ENCODE measurements at regions not wholly inside any gene's neighbourhood (a gene's known extent, or its start where the extent isn't known, plus 50 kb on each side); places are given as distances from the start of the nearest gene placed in this dataset.

DNA sequence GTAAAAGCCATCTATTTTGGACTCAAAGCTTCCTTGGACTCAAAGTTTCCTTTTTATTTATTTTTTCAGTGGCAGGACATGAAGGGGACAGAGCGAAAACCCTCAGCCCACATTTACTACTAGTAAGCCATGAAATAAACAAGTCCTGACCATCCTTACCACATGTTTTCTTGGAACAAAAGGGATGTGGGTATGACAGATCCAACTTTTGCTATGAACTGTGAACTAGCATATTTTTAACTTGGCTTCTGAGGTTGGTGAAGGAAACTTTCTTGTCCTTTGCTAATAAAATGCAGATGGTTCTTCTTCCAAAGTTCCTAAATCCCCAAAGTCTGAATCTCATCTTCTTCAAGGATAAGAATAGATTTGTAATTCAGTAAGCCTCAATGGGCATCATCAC lies 122.7 kb upstream of the TNC start:
- H3K4me3 ChIP-seq (ENCODE audit: low read depth in 1 of 2, low read length in 2 of 2): no peak overlapping the region
- H3K9me3 ChIP-seq (ENCODE audit: control insufficient read depth in 2 of 2, insufficient read depth in 1 of 2, low read depth in 1 of 2, low read length in 1 of 2): peaks cover 0 to 2% of the 10 kb centered on the region in 2 donors
- no peaks in the 10 kb centered on the region for H3K36me3 ChIP-seq (ENCODE audit: control insufficient read depth in 2 of 2, insufficient read depth in 2 of 2, low read length in 1 of 2)
- no peaks in the 10 kb centered on the region for H3K27me3 ChIP-seq (ENCODE audit: control insufficient read depth in 1 of 2, insufficient read depth in 2 of 2, low read length in 2 of 2)
- no peak overlapping the region for H3K27ac ChIP-seq (ENCODE audit: low read depth in 2 of 2, low read length in 1 of 2)
- 72 to 87% methylated on average over 1 of the region's 1 CpG for WGBS, 2 donors
- no peaks in the 10 kb centered on the region for H3K4me1 ChIP-seq (ENCODE audit: control insufficient read depth in 2 of 2, insufficient read depth in 2 of 2, low read length in 1 of 2)

GRCh38 chr9:115241641-115242040 lies 123.7 kb upstream of the TNC start:
- WGBS, 2 donors: 43 to 58% methylated on average over 2 of the region's 2 CpGs
- Histone ChIP-seq H3K4me3 (ENCODE audit: low read depth in 1 of 2, low read length in 2 of 2) (no peak overlapping the region), H3K9me3 (ENCODE audit: control insufficient read depth in 2 of 2, insufficient read depth in 1 of 2, low read depth in 1 of 2, low read length in 1 of 2) (peaks cover 0 to 2% of the 10 kb centered on the region in 2 donors), H3K27me3 (ENCODE audit: control insufficient read depth in 1 of 2, insufficient read depth in 2 of 2, low read length in 2 of 2) (no peaks in the 10 kb centered on the region), H3K27ac (ENCODE audit: low read depth in 2 of 2, low read length in 1 of 2) (no peak overlapping the region), H3K4me1 (ENCODE audit: control insufficient read depth in 2 of 2, insufficient read depth in 2 of 2, low read length in 1 of 2) (no peaks in the 10 kb centered on the region), H3K36me3 (ENCODE audit: control insufficient read depth in 2 of 2, insufficient read depth in 2 of 2, low read length in 1 of 2) (no peaks in the 10 kb centered on the region)

GRCh38 chr9:115249488-115249887 lies 131.5 kb upstream of the TNC start:
- H3K4me3 ChIP-seq (ENCODE audit: low read depth in 1 of 2, low read length in 2 of 2): no peak overlapping the region
- H3K4me1 ChIP-seq (ENCODE audit: control insufficient read depth in 2 of 2, insufficient read depth in 2 of 2, low read length in 1 of 2): no peaks in the 10 kb centered on the region
- WGBS, 2 donors: 64 to 70% methylated on average over 3 of the region's 3 CpGs
- no peaks in the 10 kb centered on the region for H3K36me3 ChIP-seq (ENCODE audit: control insufficient read depth in 2 of 2, insufficient read depth in 2 of 2, low read length in 1 of 2)
- H3K27ac ChIP-seq (ENCODE audit: low read depth in 2 of 2, low read length in 1 of 2): no peak overlapping the region
- H3K27me3 ChIP-seq (ENCODE audit: control insufficient read depth in 1 of 2, insufficient read depth in 2 of 2, low read length in 2 of 2): no peaks in the 10 kb centered on the region
- no peaks in the 10 kb centered on the region for H3K9me3 ChIP-seq (ENCODE audit: control insufficient read depth in 2 of 2, insufficient read depth in 1 of 2, low read depth in 1 of 2, low read length in 1 of 2)

- Histone ChIP-seq H3K36me3 (ENCODE audit: control insufficient read depth in 2 of 2, insufficient read depth in 2 of 2, low read length in 1 of 2) (no peaks in the 10 kb centered on the region), H3K4me1 (ENCODE audit: control insufficient read depth in 2 of 2, insufficient read depth in 2 of 2, low read length in 1 of 2) (no peaks in the 10 kb centered on the region), H3K9me3 (ENCODE audit: control insufficient read depth in 2 of 2, insufficient read depth in 1 of 2, low read depth in 1 of 2, low read length in 1 of 2) (no peaks in the 10 kb centered on the region), H3K27me3 (ENCODE audit: control insufficient read depth in 1 of 2, insufficient read depth in 2 of 2, low read length in 2 of 2) (no peaks in the 10 kb centered on the region), H3K4me3 (ENCODE audit: low read depth in 1 of 2, low read length in 2 of 2) (no peak overlapping the region), H3K27ac (ENCODE audit: low read depth in 2 of 2, low read length in 1 of 2) (no peak overlapping the region)
- whole genome bisulfite sequencing, 2 donors: 9 to 14% methylated on average over 1 of the region's 1 CpG
These were observed 132.7 kb upstream of the TNC start for GRCh38 chr9:115250621-115251032.

GRCh38 chr9:115254287-115255180 lies 136.6 kb upstream of the TNC start:
- Histone ChIP-seq H3K27ac (ENCODE audit: low read depth in 2 of 2, low read length in 1 of 2) (no peak overlapping the region), H3K4me1 (ENCODE audit: control insufficient read depth in 2 of 2, insufficient read depth in 2 of 2, low read length in 1 of 2) (no peaks in the 10 kb centered on the region), H3K27me3 (ENCODE audit: control insufficient read depth in 1 of 2, insufficient read depth in 2 of 2, low read length in 2 of 2) (no peaks in the 10 kb centered on the region), H3K9me3 (ENCODE audit: control insufficient read depth in 2 of 2, insufficient read depth in 1 of 2, low read depth in 1 of 2, low read length in 1 of 2) (no peaks in the 10 kb centered on the region), H3K36me3 (ENCODE audit: control insufficient read depth in 2 of 2, insufficient read depth in 2 of 2, low read length in 1 of 2) (no peaks in the 10 kb centered on the region), H3K4me3 (ENCODE audit: low read depth in 1 of 2, low read length in 2 of 2) (no peak overlapping the region)
- 63 to 73% methylated on average over 5 of the region's 5 CpGs for WGBS, 2 donors

DNA sequence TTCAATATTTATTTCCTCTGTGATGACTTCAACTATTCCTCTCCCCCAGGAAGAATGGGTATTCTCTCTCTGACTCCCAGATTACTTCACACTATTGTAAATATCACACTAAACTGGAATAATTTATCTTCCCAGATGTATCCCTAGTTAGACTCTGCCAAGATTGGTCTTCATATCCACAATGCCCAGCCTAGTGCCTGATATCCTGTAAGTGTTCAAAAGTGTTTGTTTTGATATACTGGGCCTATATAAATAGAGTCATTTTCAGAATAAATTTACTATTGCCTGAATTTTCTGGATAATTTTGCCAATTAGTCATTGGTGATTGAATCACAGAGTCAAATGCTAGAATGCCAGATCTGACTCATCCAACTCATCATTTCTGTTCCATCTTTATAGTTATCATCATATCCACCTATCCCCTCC lies 143.7 kb upstream of the TNC start:
- H3K4me3 ChIP-seq (ENCODE audit: low read depth in 1 of 2, low read length in 2 of 2): no peak overlapping the region
- no peak overlapping the region for H3K27ac ChIP-seq (ENCODE audit: low read depth in 2 of 2, low read length in 1 of 2)
- no peaks in the 10 kb centered on the region for H3K27me3 ChIP-seq (ENCODE audit: control insufficient read depth in 1 of 2, insufficient read depth in 2 of 2, low read length in 2 of 2)
- no peaks in the 10 kb centered on the region for H3K9me3 ChIP-seq (ENCODE audit: control insufficient read depth in 2 of 2, insufficient read depth in 1 of 2, low read depth in 1 of 2, low read length in 1 of 2)
- H3K36me3 ChIP-seq (ENCODE audit: control insufficient read depth in 2 of 2, insufficient read depth in 2 of 2, low read length in 1 of 2): no peaks in the 10 kb centered on the region
- no peaks in the 10 kb centered on the region for H3K4me1 ChIP-seq (ENCODE audit: control insufficient read depth in 2 of 2, insufficient read depth in 2 of 2, low read length in 1 of 2)

DNA sequence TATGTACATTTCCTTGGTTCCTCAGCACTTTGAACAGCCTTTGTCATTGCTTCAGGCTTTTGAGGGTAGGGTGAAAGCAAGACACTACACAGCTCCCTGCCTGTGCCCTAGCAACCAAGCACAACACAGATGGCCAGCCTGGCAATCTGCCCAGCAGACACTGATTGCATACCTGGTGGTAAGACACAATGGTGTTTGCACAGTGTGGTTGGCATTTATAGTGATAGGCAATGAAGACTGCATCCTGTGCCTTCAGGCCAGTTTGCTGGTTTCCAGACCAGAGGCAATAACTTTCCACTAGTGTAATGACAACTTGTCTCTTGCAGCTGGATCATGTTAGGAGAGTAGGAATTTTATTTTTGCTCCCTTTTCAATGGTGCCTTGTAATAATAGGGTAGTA lies 144.5 kb upstream of the TNC start:
- Histone ChIP-seq H3K4me3 (ENCODE audit: low read depth in 1 of 2, low read length in 2 of 2) (no peak overlapping the region), H3K27me3 (ENCODE audit: control insufficient read depth in 1 of 2, insufficient read depth in 2 of 2, low read length in 2 of 2) (no peaks in the 10 kb centered on the region), H3K36me3 (ENCODE audit: control insufficient read depth in 2 of 2, insufficient read depth in 2 of 2, low read length in 1 of 2) (no peaks in the 10 kb centered on the region), H3K4me1 (ENCODE audit: control insufficient read depth in 2 of 2, insufficient read depth in 2 of 2, low read length in 1 of 2) (no peaks in the 10 kb centered on the region), H3K27ac (ENCODE audit: low read depth in 2 of 2, low read length in 1 of 2) (no peak overlapping the region), H3K9me3 (ENCODE audit: control insufficient read depth in 2 of 2, insufficient read depth in 1 of 2, low read depth in 1 of 2, low read length in 1 of 2) (no peaks in the 10 kb centered on the region)

DNA sequence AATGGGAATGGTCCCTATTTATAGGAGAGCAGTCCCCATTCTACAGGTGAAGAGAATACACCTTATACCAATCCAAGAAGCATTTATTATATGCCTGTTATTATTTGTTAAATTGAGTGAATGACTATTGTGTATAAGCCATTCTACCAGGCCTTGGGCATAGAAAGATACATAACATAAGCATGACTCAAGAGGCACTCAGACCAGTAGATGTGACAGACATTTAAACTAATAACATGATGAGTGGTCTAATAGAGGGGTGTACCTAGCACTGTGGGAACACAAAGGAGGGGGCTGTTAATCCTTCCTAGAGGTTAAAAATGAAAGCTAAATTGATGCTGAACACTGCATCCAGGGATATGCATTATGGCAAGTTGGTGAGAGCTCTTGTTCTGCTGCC lies 145.0 kb upstream of the TNC start:
- Histone ChIP-seq H3K9me3 (ENCODE audit: control insufficient read depth in 2 of 2, insufficient read depth in 1 of 2, low read depth in 1 of 2, low read length in 1 of 2) (no peaks in the 10 kb centered on the region), H3K36me3 (ENCODE audit: control insufficient read depth in 2 of 2, insufficient read depth in 2 of 2, low read length in 1 of 2) (no peaks in the 10 kb centered on the region), H3K4me3 (ENCODE audit: low read depth in 1 of 2, low read length in 2 of 2) (no peak overlapping the region), H3K4me1 (ENCODE audit: control insufficient read depth in 2 of 2, insufficient read depth in 2 of 2, low read length in 1 of 2) (no peaks in the 10 kb centered on the region), H3K27ac (ENCODE audit: low read depth in 2 of 2, low read length in 1 of 2) (no peak overlapping the region), H3K27me3 (ENCODE audit: control insufficient read depth in 1 of 2, insufficient read depth in 2 of 2, low read length in 2 of 2) (no peaks in the 10 kb centered on the region)

- Histone ChIP-seq H3K27me3 (ENCODE audit: control insufficient read depth in 1 of 2, insufficient read depth in 2 of 2, low read length in 2 of 2) (no peaks in the 10 kb centered on the region), H3K27ac (ENCODE audit: low read depth in 2 of 2, low read length in 1 of 2) (no peak overlapping the region), H3K4me1 (ENCODE audit: control insufficient read depth in 2 of 2, insufficient read depth in 2 of 2, low read length in 1 of 2) (no peaks in the 10 kb centered on the region), H3K9me3 (ENCODE audit: control insufficient read depth in 2 of 2, insufficient read depth in 1 of 2, low read depth in 1 of 2, low read length in 1 of 2) (no peaks in the 10 kb centered on the region), H3K4me3 (ENCODE audit: low read depth in 1 of 2, low read length in 2 of 2) (no peak overlapping the region), H3K36me3 (ENCODE audit: control insufficient read depth in 2 of 2, insufficient read depth in 2 of 2, low read length in 1 of 2) (no peaks in the 10 kb centered on the region)
- 54 to 62% methylated on average over 2 of the region's 2 CpGs for WGBS, 2 donors
These were observed 145.6 kb upstream of the TNC start for GRCh38 chr9:115263371-115264075.

DNA sequence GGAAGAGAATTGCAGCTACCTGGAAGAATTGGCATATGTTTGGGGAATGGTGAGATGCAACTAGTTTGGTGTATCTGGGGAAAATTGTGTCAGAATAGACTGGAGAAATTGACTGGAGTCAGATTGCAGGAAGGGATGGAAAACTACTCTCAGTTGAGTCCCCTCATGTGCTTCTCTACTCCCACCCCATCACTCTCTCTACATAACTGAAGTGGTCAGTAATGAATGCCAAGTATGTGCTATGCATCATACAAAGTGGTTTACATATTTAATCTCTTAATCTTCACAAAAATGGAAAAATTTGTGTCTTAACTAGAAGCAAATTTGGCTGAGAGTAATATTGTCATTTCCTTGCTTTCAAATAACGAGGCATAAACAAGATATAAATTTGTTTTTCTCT lies 146.4 kb upstream of the TNC start:
- WGBS, 2 donors: 62 to 65% methylated on average over 1 of the region's 1 CpG
- no peak overlapping the region for H3K27ac ChIP-seq (ENCODE audit: low read depth in 2 of 2, low read length in 1 of 2)

More for the DNA sequence above, 146.4 kb upstream of the TNC start:
- Histone ChIP-seq H3K4me1 (ENCODE audit: control insufficient read depth in 2 of 2, insufficient read depth in 2 of 2, low read length in 1 of 2) (no peaks in the 10 kb centered on the region), H3K4me3 (ENCODE audit: low read depth in 1 of 2, low read length in 2 of 2) (no peak overlapping the region), H3K27me3 (ENCODE audit: control insufficient read depth in 1 of 2, insufficient read depth in 2 of 2, low read length in 2 of 2) (no peaks in the 10 kb centered on the region), H3K9me3 (ENCODE audit: control insufficient read depth in 2 of 2, insufficient read depth in 1 of 2, low read depth in 1 of 2, low read length in 1 of 2) (no peaks in the 10 kb centered on the region), H3K36me3 (ENCODE audit: control insufficient read depth in 2 of 2, insufficient read depth in 2 of 2, low read length in 1 of 2) (no peaks in the 10 kb centered on the region)

Data from esophagus (tissue), 2 donors.